OCI-LY1 (cell line): ENCODE measurements at regions not wholly inside any gene's neighbourhood (a gene's known extent, or its start where the extent isn't known, plus 50 kb on each side); places are given as distances from the start of the nearest gene placed in this dataset.

ENCODE experiments used
- H2AFZ ChIP-seq: fragments of 200-600 bp; sonication (generic), shearing (Covaris generic); 2 replicates; pipeline ENCODE4 v1.6.0; 2014; ENCODE audit warnings: antibody characterized with exemption, mild to moderate bottlenecking, low read length
- H3F3A ChIP-seq: fragments of 200-600 bp; sonication (generic), shearing (Covaris generic); 2 replicates; pipeline ENCODE4 v1.6.0; 2014; ENCODE audit warnings: mild to moderate bottlenecking, antibody characterized with exemption, low read length, moderate library complexity; ENCODE audit not compliant: insufficient read depth
- H3K27ac ChIP-seq: fragments of 200-600 bp; sonication (generic); 2 replicates; pipeline ENCODE4 v1.5.1; 2014; ENCODE audit warnings: low read length, mixed run types, mild to moderate bottlenecking, low read depth; ENCODE audit not compliant: poor library complexity, severe bottlenecking
- H3K27me3 ChIP-seq: fragments of 200-600 bp; sonication (generic); 2 replicates; pipeline ENCODE4 v1.6.0; 2014; ENCODE audit warnings: antibody characterized with exemption, mild to moderate bottlenecking, low read length, moderate library complexity; ENCODE audit not compliant: insufficient read depth
- H3K36me3 ChIP-seq: fragments of 200-600 bp; sonication (generic); 2 replicates; pipeline ENCODE4 v1.6.1; 2014; ENCODE audit warnings: mild to moderate bottlenecking, antibody characterized with exemption, low read length, moderate library complexity, mixed read lengths; ENCODE audit not compliant: insufficient read depth
- H3K4me1 ChIP-seq: fragments of 200-600 bp; sonication (generic); 2 replicates; pipeline ENCODE4 v1.5.1; 2014; ENCODE audit warnings: mild to moderate bottlenecking, low read length, moderate library complexity; ENCODE audit not compliant: insufficient read depth, severe bottlenecking
- H3K4me2 ChIP-seq: fragments of 200-600 bp; sonication (generic), shearing (Covaris generic); 2 replicates; pipeline ENCODE4 v1.6.1; 2014; ENCODE audit warnings: low read length
- H3K4me3 ChIP-seq: fragments of 200-600 bp; sonication (generic); 2 replicates; pipeline ENCODE4 v1.5.1; 2014; ENCODE audit warnings: low read length, low read depth, mild to moderate bottlenecking, mixed read lengths; ENCODE audit not compliant: poor library complexity, severe bottlenecking
- H3K79me2 ChIP-seq: fragments of 200-600 bp; shearing (Covaris generic); 2 replicates; pipeline ENCODE4 v1.6.1; 2016; ENCODE audit warnings: mixed run types, low read length, mixed read lengths; ENCODE audit not compliant: insufficient read depth
- H3K9ac ChIP-seq: fragments of 200-600 bp; sonication (generic), shearing (Covaris generic); 2 replicates; pipeline ENCODE4 v1.6.1; 2014; ENCODE audit warnings: mild to moderate bottlenecking, low read length, mixed read lengths
- H3K9me2 ChIP-seq: fragments of 200-600 bp; sonication (generic), shearing (Covaris generic); 2 replicates; pipeline ENCODE4 v1.6.1; 2014; ENCODE audit warnings: low read depth, mild to moderate bottlenecking, low read length, mixed read lengths
- H3K9me3 ChIP-seq: fragments of 200-600 bp; shearing (Covaris generic); 2 replicates; pipeline ENCODE4 v1.6.1; 2014; ENCODE audit warnings: low read length, mixed read lengths
- H4K20me1 ChIP-seq: fragments of 200-600 bp; sonication (generic), shearing (Covaris generic); 2 replicates; pipeline ENCODE4 v1.6.0; 2016; ENCODE audit warnings: mild to moderate bottlenecking, low read length; ENCODE audit not compliant: insufficient read depth
- CTCF ChIP-seq: fragments of 200-600 bp; sonication (generic), shearing (Covaris generic); IDR thresholded peaks from 2 replicates; pipeline ENCODE4 v1.5.1; 2017; ENCODE audit warnings: mild to moderate bottlenecking, antibody characterized with exemption, low read length, moderate library complexity, mixed read lengths
- EZH2 ChIP-seq: fragments of 200-600 bp; sonication (generic), shearing (Covaris generic); IDR thresholded peaks from 2 replicates; pipeline ENCODE4 v1.8.0; 2017; ENCODE audit warnings: borderline replicate concordance, mixed run types, mild to moderate bottlenecking, antibody characterized with exemption, low read length, moderate library complexity, mixed read lengths

GRCh38 chr4:122326908-122327307, 51.9 kb upstream of the ADAD1 start:
- H3K27me3 ChIP-seq: no peaks in the 10 kb centered on the region
- H3K4me3 ChIP-seq: no peak overlapping the region
- no peaks in the 10 kb centered on the region for H3K9me2 ChIP-seq
- H3K79me2 ChIP-seq: no peaks in the 10 kb centered on the region
- H3K36me3 ChIP-seq: peaks cover 4% of the 10 kb centered on the region; the same call in 1 of the 2 replicates
- no peak overlapping the region for H3K27ac ChIP-seq
- H2AFZ ChIP-seq: no peak overlapping the region
- no peaks in the 10 kb centered on the region for H4K20me1 ChIP-seq
- H3K4me1 ChIP-seq: no peaks in the 10 kb centered on the region
- TF ChIP-seq CTCF: no peak
- TF ChIP-seq EZH2: no peak
- no peak overlapping the region for H3K9ac ChIP-seq
- H3K9me3 ChIP-seq: no peaks in the 10 kb centered on the region
- no peak overlapping the region for H3K4me2 ChIP-seq
- H3F3A ChIP-seq: no peaks in the 10 kb centered on the region

- Histone ChIP-seq H3K9ac (no peak overlapping the region), H3K4me1 (no peaks in the 10 kb centered on the region), H3K4me2 (no peak overlapping the region), H3K27me3 (no peaks in the 10 kb centered on the region), H3K4me3 (no peak overlapping the region), H3K79me2 (no peaks in the 10 kb centered on the region), H3K27ac (no peak overlapping the region), H3K36me3 (peaks cover 6% of the 10 kb centered on the region; the same call in 1 of the 2 replicates), H2AFZ (no peak overlapping the region), H4K20me1 (no peaks in the 10 kb centered on the region), H3K9me3 (no peaks in the 10 kb centered on the region), H3F3A (no peaks in the 10 kb centered on the region), H3K9me2 (no peaks in the 10 kb centered on the region)
- TF ChIP-seq CTCF (no peak), EZH2 (no peak)
Measured at GRCh38 chr4:122328893-122329292, 49.9 kb upstream of the ADAD1 start.
